ENCODE measurements at regions not wholly inside any gene's neighbourhood (a gene's known extent, or its start where the extent isn't known, plus 50 kb on each side); places are given as distances from the start of the nearest gene placed in this dataset.

- Histone ChIP-seq H3K36me3 (ENCODE audit: control insufficient read depth in 2 of 2, insufficient read depth in 2 of 2, low read length in 2 of 2) (no peaks in the 10 kb centered on the region), H3K27ac (ENCODE audit: low read depth in 2 of 2, low read length in 2 of 2) (no peak overlapping the region), H3K27me3 (ENCODE audit: control insufficient read depth in 2 of 2, insufficient read depth in 2 of 2, low read length in 2 of 2) (no peaks in the 10 kb centered on the region), H3K4me3 (ENCODE audit: low read length in 2 of 2) (no peak overlapping the region), H3K9ac (ENCODE audit: low read depth in 1 of 2, low read length in 2 of 2) (no peak overlapping the region), H3K9me3 (ENCODE audit: control insufficient read depth in 2 of 2, low read length in 2 of 2) (no peaks in the 10 kb centered on the region), H3K4me1 (ENCODE audit: control insufficient read depth in 2 of 2, insufficient read depth in 2 of 2, low read length in 2 of 2) (no peaks in the 10 kb centered on the region)
Measured at GRCh38 chr22:47543447-47543846, 781.0 kb downstream of the TBC1D22A start.

- Histone ChIP-seq H3K4me3 (ENCODE audit: low read length in 2 of 2) (no peak overlapping the region), H3K4me1 (ENCODE audit: control insufficient read depth in 2 of 2, insufficient read depth in 2 of 2, low read length in 2 of 2) (no peaks in the 10 kb centered on the region), H3K9me3 (ENCODE audit: control insufficient read depth in 2 of 2, low read length in 2 of 2) (no peaks in the 10 kb centered on the region), H3K36me3 (ENCODE audit: control insufficient read depth in 2 of 2, insufficient read depth in 2 of 2, low read length in 2 of 2) (no peaks in the 10 kb centered on the region), H3K27ac (ENCODE audit: low read depth in 2 of 2, low read length in 2 of 2) (no peak overlapping the region), H3K27me3 (ENCODE audit: control insufficient read depth in 2 of 2, insufficient read depth in 2 of 2, low read length in 2 of 2) (no peaks in the 10 kb centered on the region), H3K9ac (ENCODE audit: low read depth in 1 of 2, low read length in 2 of 2) (no peak overlapping the region)
Measured at GRCh38 chr22:47540011-47540410, 777.6 kb downstream of the TBC1D22A start.

GRCh38 chr22:47539374-47539773 is 776.9 kb downstream of the TBC1D22A start:
- no peaks in the 10 kb centered on the region for H3K27me3 ChIP-seq (ENCODE audit: control insufficient read depth in 2 of 2, insufficient read depth in 2 of 2, low read length in 2 of 2)
- no peaks in the 10 kb centered on the region for H3K4me1 ChIP-seq (ENCODE audit: control insufficient read depth in 2 of 2, insufficient read depth in 2 of 2, low read length in 2 of 2)
- no peak overlapping the region for H3K27ac ChIP-seq (ENCODE audit: low read depth in 2 of 2, low read length in 2 of 2)
- no peak overlapping the region for H3K9ac ChIP-seq (ENCODE audit: low read depth in 1 of 2, low read length in 2 of 2)
- H3K36me3 ChIP-seq (ENCODE audit: control insufficient read depth in 2 of 2, insufficient read depth in 2 of 2, low read length in 2 of 2), result no peaks in the 10 kb centered on the region
- H3K9me3 ChIP-seq (ENCODE audit: control insufficient read depth in 2 of 2, low read length in 2 of 2), result no peaks in the 10 kb centered on the region
- no peak overlapping the region for H3K4me3 ChIP-seq (ENCODE audit: low read length in 2 of 2)

- Histone ChIP-seq H3K27me3 (ENCODE audit: control insufficient read depth in 2 of 2, insufficient read depth in 2 of 2, low read length in 2 of 2) (no peaks in the 10 kb centered on the region), H3K27ac (ENCODE audit: low read depth in 2 of 2, low read length in 2 of 2) (no peak overlapping the region), H3K9me3 (ENCODE audit: control insufficient read depth in 2 of 2, low read length in 2 of 2) (no peaks in the 10 kb centered on the region), H3K9ac (ENCODE audit: low read depth in 1 of 2, low read length in 2 of 2) (no peak overlapping the region), H3K36me3 (ENCODE audit: control insufficient read depth in 2 of 2, insufficient read depth in 2 of 2, low read length in 2 of 2) (no peaks in the 10 kb centered on the region), H3K4me3 (ENCODE audit: low read length in 2 of 2) (no peak overlapping the region), H3K4me1 (ENCODE audit: control insufficient read depth in 2 of 2, insufficient read depth in 2 of 2, low read length in 2 of 2) (no peaks in the 10 kb centered on the region)
Measured at GRCh38 chr22:47535681-47536080, 773.2 kb downstream of the TBC1D22A start.

GRCh38 chr22:47534804-47535410 is 772.5 kb downstream of the TBC1D22A start:
- H3K4me3 ChIP-seq (ENCODE audit: low read length in 2 of 2), result no peak overlapping the region
- H3K4me1 ChIP-seq (ENCODE audit: control insufficient read depth in 2 of 2, insufficient read depth in 2 of 2, low read length in 2 of 2), result no peaks in the 10 kb centered on the region
- no peak overlapping the region for H3K9ac ChIP-seq (ENCODE audit: low read depth in 1 of 2, low read length in 2 of 2)
- H3K27ac ChIP-seq (ENCODE audit: low read depth in 2 of 2, low read length in 2 of 2), result no peak overlapping the region
- H3K36me3 ChIP-seq (ENCODE audit: control insufficient read depth in 2 of 2, insufficient read depth in 2 of 2, low read length in 2 of 2), result no peaks in the 10 kb centered on the region
- H3K9me3 ChIP-seq (ENCODE audit: control insufficient read depth in 2 of 2, low read length in 2 of 2), result no peaks in the 10 kb centered on the region
- no peaks in the 10 kb centered on the region for H3K27me3 ChIP-seq (ENCODE audit: control insufficient read depth in 2 of 2, insufficient read depth in 2 of 2, low read length in 2 of 2)

GRCh38 chr22:47533961-47534803 is 771.7 kb downstream of the TBC1D22A start:
- Histone ChIP-seq H3K27me3 (ENCODE audit: control insufficient read depth in 2 of 2, insufficient read depth in 2 of 2, low read length in 2 of 2) (no peaks in the 10 kb centered on the region), H3K4me3 (ENCODE audit: low read length in 2 of 2) (no peak overlapping the region), H3K9ac (ENCODE audit: low read depth in 1 of 2, low read length in 2 of 2) (no peak overlapping the region), H3K4me1 (ENCODE audit: control insufficient read depth in 2 of 2, insufficient read depth in 2 of 2, low read length in 2 of 2) (no peaks in the 10 kb centered on the region), H3K9me3 (ENCODE audit: control insufficient read depth in 2 of 2, low read length in 2 of 2) (no peaks in the 10 kb centered on the region), H3K36me3 (ENCODE audit: control insufficient read depth in 2 of 2, insufficient read depth in 2 of 2, low read length in 2 of 2) (no peaks in the 10 kb centered on the region), H3K27ac (ENCODE audit: low read depth in 2 of 2, low read length in 2 of 2) (no peak overlapping the region)

GRCh38 chr22:47517062-47517461 is 754.6 kb downstream of the TBC1D22A start:
- H3K9me3 ChIP-seq (ENCODE audit: control insufficient read depth in 2 of 2, low read length in 2 of 2), result no peaks in the 10 kb centered on the region
- no peaks in the 10 kb centered on the region for H3K4me1 ChIP-seq (ENCODE audit: control insufficient read depth in 2 of 2, insufficient read depth in 2 of 2, low read length in 2 of 2)
- H3K36me3 ChIP-seq (ENCODE audit: control insufficient read depth in 2 of 2, insufficient read depth in 2 of 2, low read length in 2 of 2), result no peaks in the 10 kb centered on the region
- H3K27ac ChIP-seq (ENCODE audit: low read depth in 2 of 2, low read length in 2 of 2), result no peak overlapping the region
- H3K4me3 ChIP-seq (ENCODE audit: low read length in 2 of 2), result no peak overlapping the region
- peaks cover 0 to 3% of the 10 kb centered on the region in 2 donors for H3K27me3 ChIP-seq (ENCODE audit: control insufficient read depth in 2 of 2, insufficient read depth in 2 of 2, low read length in 2 of 2)
- H3K9ac ChIP-seq (ENCODE audit: low read depth in 1 of 2, low read length in 2 of 2), result no peak overlapping the region

GRCh38 chr22:47515384-47516125 is 753.1 kb downstream of the TBC1D22A start:
- peaks cover 0 to 3% of the 10 kb centered on the region in 2 donors for H3K27me3 ChIP-seq (ENCODE audit: control insufficient read depth in 2 of 2, insufficient read depth in 2 of 2, low read length in 2 of 2)
- no peak overlapping the region for H3K4me3 ChIP-seq (ENCODE audit: low read length in 2 of 2)
- no peaks in the 10 kb centered on the region for H3K9me3 ChIP-seq (ENCODE audit: control insufficient read depth in 2 of 2, low read length in 2 of 2)
- no peak overlapping the region for H3K9ac ChIP-seq (ENCODE audit: low read depth in 1 of 2, low read length in 2 of 2)
- no peak overlapping the region for H3K27ac ChIP-seq (ENCODE audit: low read depth in 2 of 2, low read length in 2 of 2)
- no peaks in the 10 kb centered on the region for H3K4me1 ChIP-seq (ENCODE audit: control insufficient read depth in 2 of 2, insufficient read depth in 2 of 2, low read length in 2 of 2)
- no peaks in the 10 kb centered on the region for H3K36me3 ChIP-seq (ENCODE audit: control insufficient read depth in 2 of 2, insufficient read depth in 2 of 2, low read length in 2 of 2)

- H3K9me3 ChIP-seq (ENCODE audit: control insufficient read depth in 2 of 2, low read length in 2 of 2), result no peaks in the 10 kb centered on the region
- H3K4me1 ChIP-seq (ENCODE audit: control insufficient read depth in 2 of 2, insufficient read depth in 2 of 2, low read length in 2 of 2), result no peaks in the 10 kb centered on the region
- H3K27me3 ChIP-seq (ENCODE audit: control insufficient read depth in 2 of 2, insufficient read depth in 2 of 2, low read length in 2 of 2), result peaks cover 0 to 3% of the 10 kb centered on the region in 2 donors
- no peak overlapping the region for H3K9ac ChIP-seq (ENCODE audit: low read depth in 1 of 2, low read length in 2 of 2)
- H3K36me3 ChIP-seq (ENCODE audit: control insufficient read depth in 2 of 2, insufficient read depth in 2 of 2, low read length in 2 of 2), result no peaks in the 10 kb centered on the region
- H3K4me3 ChIP-seq (ENCODE audit: low read length in 2 of 2), result no peak overlapping the region
- H3K27ac ChIP-seq (ENCODE audit: low read depth in 2 of 2, low read length in 2 of 2), result no peak overlapping the region
Measured at GRCh38 chr22:47512617-47513016, 750.2 kb downstream of the TBC1D22A start.

- Histone ChIP-seq H3K4me3 (ENCODE audit: low read length in 2 of 2) (no peak overlapping the region), H3K36me3 (ENCODE audit: control insufficient read depth in 2 of 2, insufficient read depth in 2 of 2, low read length in 2 of 2) (no peaks in the 10 kb centered on the region), H3K9me3 (ENCODE audit: control insufficient read depth in 2 of 2, low read length in 2 of 2) (peaks cover 0 to 3% of the 10 kb centered on the region in 2 donors), H3K27me3 (ENCODE audit: control insufficient read depth in 2 of 2, insufficient read depth in 2 of 2, low read length in 2 of 2) (no peaks in the 10 kb centered on the region), H3K4me1 (ENCODE audit: control insufficient read depth in 2 of 2, insufficient read depth in 2 of 2, low read length in 2 of 2) (no peaks in the 10 kb centered on the region), H3K9ac (ENCODE audit: low read depth in 1 of 2, low read length in 2 of 2) (no peak overlapping the region), H3K27ac (ENCODE audit: low read depth in 2 of 2, low read length in 2 of 2) (no peak overlapping the region)
Measured at GRCh38 chr22:47504962-47505361, 742.5 kb downstream of the TBC1D22A start.
